ENCODE measurements at regions not wholly inside any gene's neighbourhood (a gene's known extent, or its start where the extent isn't known, plus 50 kb on each side); places are given as distances from the start of the nearest gene placed in this dataset.
A peak's percentile ranks its signal among the peaks of the same experiment; 100 is the strongest.

DNA sequence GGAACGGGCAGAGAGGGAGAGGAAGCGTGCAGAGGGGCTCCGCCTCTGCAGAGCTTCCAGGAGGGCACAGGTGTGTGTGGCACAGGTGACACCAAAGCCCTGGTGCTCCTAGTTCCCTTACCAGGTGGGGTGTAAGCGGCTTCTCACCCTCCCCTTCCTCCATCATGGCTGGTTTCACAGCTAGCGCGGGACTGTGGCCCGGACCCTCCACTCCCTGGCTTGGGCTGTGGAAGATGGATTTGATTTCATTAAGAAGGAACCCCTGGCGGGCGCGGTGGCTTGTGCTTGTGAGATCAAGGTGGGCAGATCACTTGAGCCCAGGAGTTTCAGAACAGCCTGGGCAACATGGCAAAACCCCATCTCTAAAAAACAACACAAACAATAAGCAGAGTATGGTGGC is 241.2 kb upstream of the GSE1 start (continued):
- TF ChIP-seq, protein P1, sequence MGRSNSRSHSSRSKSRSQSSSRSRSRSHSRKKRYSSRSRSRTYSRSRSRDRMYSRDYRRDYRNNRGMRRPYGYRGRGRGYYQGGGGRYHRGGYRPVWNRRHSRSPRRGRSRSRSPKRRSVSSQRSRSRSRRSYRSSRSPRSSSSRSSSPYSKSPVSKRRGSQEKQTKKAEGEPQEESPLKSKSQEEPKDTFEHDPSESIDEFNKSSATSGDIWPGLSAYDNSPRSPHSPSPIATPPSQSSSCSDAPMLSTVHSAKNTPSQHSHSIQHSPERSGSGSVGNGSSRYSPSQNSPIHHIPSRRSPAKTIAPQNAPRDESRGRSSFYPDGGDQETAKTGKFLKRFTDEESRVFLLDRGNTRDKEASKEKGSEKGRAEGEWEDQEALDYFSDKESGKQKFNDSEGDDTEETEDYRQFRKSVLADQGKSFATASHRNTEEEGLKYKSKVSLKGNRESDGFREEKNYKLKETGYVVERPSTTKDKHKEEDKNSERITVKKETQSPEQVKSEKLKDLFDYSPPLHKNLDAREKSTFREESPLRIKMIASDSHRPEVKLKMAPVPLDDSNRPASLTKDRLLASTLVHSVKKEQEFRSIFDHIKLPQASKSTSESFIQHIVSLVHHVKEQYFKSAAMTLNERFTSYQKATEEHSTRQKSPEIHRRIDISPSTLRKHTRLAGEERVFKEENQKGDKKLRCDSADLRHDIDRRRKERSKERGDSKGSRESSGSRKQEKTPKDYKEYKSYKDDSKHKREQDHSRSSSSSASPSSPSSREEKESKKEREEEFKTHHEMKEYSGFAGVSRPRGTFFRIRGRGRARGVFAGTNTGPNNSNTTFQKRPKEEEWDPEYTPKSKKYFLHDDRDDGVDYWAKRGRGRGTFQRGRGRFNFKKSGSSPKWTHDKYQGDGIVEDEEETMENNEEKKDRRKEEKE (IDR thresholded peaks at IDR 0.05) = no peak

GRCh38 chr16:85372627-85373372 is 240.3 kb upstream of the GSE1 start:
- DNase-seq (ENCODE audit: low spot score) (peak; percentile 16), ATAC-seq (no peak; the same call in 2 of the 3 replicates), FAIRE-seq (no peak)
- Histone ChIP-seq H3K4me3 (replicated peaks in 1 of 3; ENCODE audit: insufficient read depth in 1 of 3, low read depth in 2 of 3, low read length in 3 of 3) (no peak overlapping the region), H2AFZ (ENCODE audit: low read length) (no peak overlapping the region), H3K79me2 (ENCODE audit: insufficient read depth, low read length) (no peaks in the 10 kb centered on the region), H4K20me1 (ENCODE audit: insufficient read depth, low read length) (no peaks in the 10 kb centered on the region; the same call in 1 of the 2 replicates), H3K4me1 (ENCODE audit: insufficient read depth, low read length) (no peaks in the 10 kb centered on the region), H3K27me3 (ENCODE audit: control insufficient read depth in 1 of 2, insufficient read depth in 2 of 2, low read length in 2 of 2) (no peaks in the 10 kb centered on the region), H3K36me3 (replicated peaks in 1 of 2; ENCODE audit: control insufficient read depth in 1 of 2, insufficient read depth in 2 of 2, low read length in 2 of 2) (no peaks in the 10 kb centered on the region), H3K9me3 (ENCODE audit: low read length) (no peaks in the 10 kb centered on the region), H3K4me2 (ENCODE audit: low read depth, low read length) (no peak overlapping the region), H3K9ac (ENCODE audit: insufficient read depth, low read depth, low read length) (no peak overlapping the region), H3K27ac (ENCODE audit: extremely low read length, insufficient read depth, low read length) (no peak overlapping the region)
- in situ Hi-C loops (cut with HindIII; ENCODE audit: extremely low pct_ligation_motif_present, low pct_unique_long_range_greater_than_20kb) = no loop called here
- BruUV-seq (replicated peaks) = no TSS peak
- intact Hi-C loops (cut with micrococcal nuclease; ENCODE audit: unreplicated experiment) = no loop called here
- 47% methylated on average over 14 of the region's 15 CpGs for WGBS (ENCODE audit: low lambda C conversion rate)
- ChIA-PET CTCF (ENCODE audit: low intra/inter-chr PET ratio, low total read pairs) (interaction anchor here (0.7 kb wide), 1 partner anchor 21 kb away, joined by 3 read pairs; no protein-coding TSS in a partner anchor), POLR2A (no interaction called here)
- TF ChIP-seq ARID2 (CRISPR knock-in tag; IDR thresholded peaks at IDR 0.05; ENCODE audit: borderline replicate concordance) (no peak), ZNF605 (CRISPR knock-in tag; IDR thresholded peaks at IDR 0.05) (no peak), ZNF740 (CRISPR knock-in tag; IDR thresholded peaks at IDR 0.05) (no peak), ZNF460 (CRISPR knock-in tag; IDR thresholded peaks at IDR 0.05; ENCODE audit: borderline replicate concordance) (no peak), ZBTB33 (CRISPR knock-in tag; IDR thresholded peaks at IDR 0.05) (peak; percentile 95), EED (CRISPR knock-in tag; IDR thresholded peaks at IDR 0.05) (no peak), ZNF550 (CRISPR knock-in tag; IDR thresholded peaks at IDR 0.05; ENCODE audit: borderline replicate concordance) (no peak), FOSL2 (CRISPR knock-in tag; IDR thresholded peaks at IDR 0.05) (peak; percentile 70), ZNF260 (CRISPR knock-in tag; IDR thresholded peaks at IDR 0.05; ENCODE audit: borderline replicate concordance, low read depth) (no peak), POLR2A (IDR thresholded peaks at IDR 0.05; ENCODE audit: insufficient read depth in 1 of 2, low read depth in 2 of 2, low read length in 2 of 2) (no peak)
- TF ChIP-seq, protein P2, sequence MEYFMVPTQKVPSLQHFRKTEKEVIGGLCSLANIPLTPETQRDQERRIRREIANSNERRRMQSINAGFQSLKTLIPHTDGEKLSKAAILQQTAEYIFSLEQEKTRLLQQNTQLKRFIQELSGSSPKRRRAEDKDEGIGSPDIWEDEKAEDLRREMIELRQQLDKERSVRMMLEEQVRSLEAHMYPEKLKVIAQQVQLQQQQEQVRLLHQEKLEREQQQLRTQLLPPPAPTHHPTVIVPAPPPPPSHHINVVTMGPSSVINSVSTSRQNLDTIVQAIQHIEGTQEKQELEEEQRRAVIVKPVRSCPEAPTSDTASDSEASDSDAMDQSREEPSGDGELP (IDR thresholded peaks at IDR 0.05; ENCODE audit: borderline replicate concordance, low read depth) = peak; percentile 75; the same call in 1 of the 2 replicates
- TF ChIP-seq, protein P3, sequence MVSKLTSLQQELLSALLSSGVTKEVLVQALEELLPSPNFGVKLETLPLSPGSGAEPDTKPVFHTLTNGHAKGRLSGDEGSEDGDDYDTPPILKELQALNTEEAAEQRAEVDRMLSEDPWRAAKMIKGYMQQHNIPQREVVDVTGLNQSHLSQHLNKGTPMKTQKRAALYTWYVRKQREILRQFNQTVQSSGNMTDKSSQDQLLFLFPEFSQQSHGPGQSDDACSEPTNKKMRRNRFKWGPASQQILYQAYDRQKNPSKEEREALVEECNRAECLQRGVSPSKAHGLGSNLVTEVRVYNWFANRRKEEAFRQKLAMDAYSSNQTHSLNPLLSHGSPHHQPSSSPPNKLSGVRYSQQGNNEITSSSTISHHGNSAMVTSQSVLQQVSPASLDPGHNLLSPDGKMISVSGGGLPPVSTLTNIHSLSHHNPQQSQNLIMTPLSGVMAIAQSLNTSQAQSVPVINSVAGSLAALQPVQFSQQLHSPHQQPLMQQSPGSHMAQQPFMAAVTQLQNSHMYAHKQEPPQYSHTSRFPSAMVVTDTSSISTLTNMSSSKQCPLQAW (CRISPR knock-in tag; IDR thresholded peaks at IDR 0.05) = 0 out of 2 replicates have a peak, but pooled peaks have one; percentile 19
